Lung (tissue), 11 donors: ENCODE measurements at regions not wholly inside any gene's neighbourhood (a gene's known extent, or its start where the extent isn't known, plus 50 kb on each side); places are given as distances from the start of the nearest gene placed in this dataset.

Experiments used
- ATAC-seq: fragments of 200-7000 bp; cut with Tn5 transposase; one replicate; pipeline ENCODE4 v1.9.1; 2020; ENCODE audit warnings: moderate number of reproducible peaks; ENCODE audit not compliant: insufficient read depth, low FRiP score
- DNase-seq, 3 donors: peaks; one replicate each; pipeline ENCODE4 v3.0.0-alpha.2; 2013 to 2017
- H3K27ac ChIP-seq, 2 donors: one replicate each; pipeline ENCODE4 v1.5.1; 2013; ENCODE audit warnings: mild to moderate bottlenecking in 2 of 2, moderate library complexity in 2 of 2, control low read depth in 1 of 2, inconsistent platforms in 1 of 2, low read depth in 1 of 2, low read length in 1 of 2
- H3K27me3 ChIP-seq, 3 donors: one replicate each; pipeline ENCODE4 v1.5.1; 2013; ENCODE audit warnings: low read length in 2 of 3; ENCODE audit not compliant: control insufficient read depth in 3 of 3, insufficient read depth in 3 of 3
- H3K36me3 ChIP-seq, 4 donors: one replicate each; pipeline ENCODE4 v1.5.1; 2013; ENCODE audit warnings: low read length in 4 of 4, mild to moderate bottlenecking in 1 of 4, moderate library complexity in 1 of 4; ENCODE audit not compliant: control insufficient read depth in 4 of 4, insufficient read depth in 4 of 4
- H3K4me1 ChIP-seq, 5 donors: one replicate each; pipeline ENCODE4 v1.5.1; 2013; ENCODE audit warnings: low read length in 5 of 5, mild to moderate bottlenecking in 2 of 5, moderate library complexity in 1 of 5; ENCODE audit not compliant: control insufficient read depth in 5 of 5, insufficient read depth in 5 of 5
- H3K4me3 ChIP-seq: one replicate; pipeline ENCODE4 v1.5.1; 2013; ENCODE audit warnings: mild to moderate bottlenecking, control low read depth, moderate library complexity
- H3K9ac ChIP-seq, 2 donors: one replicate each; pipeline ENCODE4 v1.5.1; 2013; ENCODE audit warnings: low read length in 2 of 2, control low read depth in 1 of 2; ENCODE audit not compliant: insufficient read depth in 1 of 2
- H3K9me3 ChIP-seq, 4 donors: one replicate each; pipeline ENCODE4 v1.5.1; 2013; ENCODE audit warnings: low read length in 3 of 4, mild to moderate bottlenecking in 1 of 4, moderate library complexity in 1 of 4; ENCODE audit not compliant: control insufficient read depth in 4 of 4, insufficient read depth in 3 of 4
- WGBS, 2 donors: extraction: QIAGEN DNeasy Blood & Tissue Kit; methylation state at CpG; one replicate each; pipeline ENCODE4 v1.1.7; 2013; 5-methylcytosine and 5-hydroxymethylcytosine counted together
- TF ChIP-seq, protein P1 (sequence below): IDR thresholded peaks from 2 replicates; pipeline ENCODE4 v1.5.1; 2012; ENCODE audit warnings: mild to moderate bottlenecking; ENCODE audit errors: control extremely low read depth, extremely low read depth
- donor health status: control.
- donor health status: control.
- donor health status: Bipolar disorder and iron deficiency.
- donor health status: healthy.
- donor health status: DM: yes; HTN: yes; CAD: no.

DNA sequence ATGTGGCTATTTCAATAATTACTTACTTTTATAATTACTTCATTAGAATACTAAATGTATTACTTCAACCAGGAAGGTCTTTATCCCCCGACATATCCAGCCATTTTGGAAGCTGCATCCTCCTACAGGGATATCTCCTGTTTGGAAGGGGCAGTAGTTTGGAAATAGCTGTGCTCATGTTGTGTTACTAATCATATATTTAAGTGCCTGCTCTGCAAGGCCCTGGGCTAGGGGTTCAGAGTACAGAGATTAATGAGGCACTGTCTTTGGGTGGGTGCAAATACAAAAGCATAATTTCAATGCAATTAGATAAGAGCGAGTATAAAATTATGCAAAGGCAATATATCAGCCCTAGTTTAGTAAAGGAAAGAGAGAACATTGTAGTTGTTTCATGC, 146.3 kb upstream of the RARB start:
- no peak overlapping the region for H3K4me3 ChIP-seq
- DNase-seq = no peak
- TF ChIP-seq, protein P1, sequence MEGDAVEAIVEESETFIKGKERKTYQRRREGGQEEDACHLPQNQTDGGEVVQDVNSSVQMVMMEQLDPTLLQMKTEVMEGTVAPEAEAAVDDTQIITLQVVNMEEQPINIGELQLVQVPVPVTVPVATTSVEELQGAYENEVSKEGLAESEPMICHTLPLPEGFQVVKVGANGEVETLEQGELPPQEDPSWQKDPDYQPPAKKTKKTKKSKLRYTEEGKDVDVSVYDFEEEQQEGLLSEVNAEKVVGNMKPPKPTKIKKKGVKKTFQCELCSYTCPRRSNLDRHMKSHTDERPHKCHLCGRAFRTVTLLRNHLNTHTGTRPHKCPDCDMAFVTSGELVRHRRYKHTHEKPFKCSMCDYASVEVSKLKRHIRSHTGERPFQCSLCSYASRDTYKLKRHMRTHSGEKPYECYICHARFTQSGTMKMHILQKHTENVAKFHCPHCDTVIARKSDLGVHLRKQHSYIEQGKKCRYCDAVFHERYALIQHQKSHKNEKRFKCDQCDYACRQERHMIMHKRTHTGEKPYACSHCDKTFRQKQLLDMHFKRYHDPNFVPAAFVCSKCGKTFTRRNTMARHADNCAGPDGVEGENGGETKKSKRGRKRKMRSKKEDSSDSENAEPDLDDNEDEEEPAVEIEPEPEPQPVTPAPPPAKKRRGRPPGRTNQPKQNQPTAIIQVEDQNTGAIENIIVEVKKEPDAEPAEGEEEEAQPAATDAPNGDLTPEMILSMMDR = no peak
- WGBS, 2 donors = 97 to 98% methylated on average over 2 of the region's 2 CpGs
- no peaks in the 10 kb centered on the region for H3K36me3 ChIP-seq
- no peaks in the 10 kb centered on the region for H3K4me1 ChIP-seq
- no peaks in the 10 kb centered on the region for H3K27me3 ChIP-seq
- no peak overlapping the region for H3K27ac ChIP-seq
- no peaks in the 10 kb centered on the region for H3K9me3 ChIP-seq
- ATAC-seq = no peak
- no peak overlapping the region for H3K9ac ChIP-seq

DNA sequence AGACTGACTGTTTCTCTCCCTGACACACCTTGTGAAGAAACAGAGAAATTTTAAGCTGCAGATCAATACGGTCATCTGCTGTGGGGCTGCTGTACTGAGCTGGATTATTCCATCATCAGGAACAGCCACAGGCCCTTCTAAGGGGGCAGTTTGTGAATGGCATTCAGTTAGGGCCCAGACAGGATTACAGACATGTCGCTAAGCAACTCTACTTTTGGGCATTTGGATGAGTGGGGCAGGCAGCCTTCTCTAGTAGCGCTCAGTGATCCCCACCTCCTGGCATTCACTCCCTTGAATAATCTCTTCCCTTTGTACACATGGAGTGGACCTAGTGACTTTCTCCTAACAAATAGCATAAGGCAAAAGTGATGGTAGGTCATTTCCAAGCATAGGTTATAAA, 144.4 kb upstream of the RARB start:
- H3K27me3 ChIP-seq = no peaks in the 10 kb centered on the region
- ATAC-seq = no peak
- H3K36me3 ChIP-seq = no peaks in the 10 kb centered on the region
- H3K9me3 ChIP-seq = no peaks in the 10 kb centered on the region
- H3K4me1 ChIP-seq = no peaks in the 10 kb centered on the region
- 91 to 95% methylated on average over 3 of the region's 3 CpGs for WGBS, 2 donors
- no peak overlapping the region for H3K27ac ChIP-seq
- H3K9ac ChIP-seq = no peak overlapping the region
- TF ChIP-seq, protein P1 = no peak
- no peak overlapping the region for H3K4me3 ChIP-seq
- no peak for DNase-seq

DNA sequence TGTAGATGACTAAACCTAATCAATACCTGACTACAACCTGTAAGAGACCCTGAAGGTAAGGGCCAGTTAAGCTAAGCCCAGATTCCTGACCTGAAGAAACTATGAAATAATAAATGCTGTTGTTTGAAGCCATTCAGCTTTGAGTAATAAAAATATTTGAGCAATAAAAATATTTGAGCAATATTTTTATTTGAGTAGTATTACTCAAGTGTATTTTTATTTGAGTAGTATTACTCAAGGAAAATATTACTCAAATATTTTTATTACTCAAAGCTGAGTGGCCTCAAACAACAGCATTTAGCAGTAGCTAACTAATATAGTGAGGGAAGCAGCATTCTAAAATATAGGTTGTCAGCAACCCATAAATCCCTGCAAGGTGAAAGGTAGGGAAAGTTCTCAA, 143.8 kb upstream of the RARB start:
- TF ChIP-seq, protein P1 = no peak
- no peak overlapping the region for H3K4me3 ChIP-seq
- no peak for ATAC-seq
- no peak overlapping the region for H3K27ac ChIP-seq
- no peaks in the 10 kb centered on the region for H3K9me3 ChIP-seq
- H3K36me3 ChIP-seq = no peaks in the 10 kb centered on the region
- no peak overlapping the region for H3K9ac ChIP-seq
- DNase-seq = no peak
- no peaks in the 10 kb centered on the region for H3K4me1 ChIP-seq
- H3K27me3 ChIP-seq = no peaks in the 10 kb centered on the region

DNA sequence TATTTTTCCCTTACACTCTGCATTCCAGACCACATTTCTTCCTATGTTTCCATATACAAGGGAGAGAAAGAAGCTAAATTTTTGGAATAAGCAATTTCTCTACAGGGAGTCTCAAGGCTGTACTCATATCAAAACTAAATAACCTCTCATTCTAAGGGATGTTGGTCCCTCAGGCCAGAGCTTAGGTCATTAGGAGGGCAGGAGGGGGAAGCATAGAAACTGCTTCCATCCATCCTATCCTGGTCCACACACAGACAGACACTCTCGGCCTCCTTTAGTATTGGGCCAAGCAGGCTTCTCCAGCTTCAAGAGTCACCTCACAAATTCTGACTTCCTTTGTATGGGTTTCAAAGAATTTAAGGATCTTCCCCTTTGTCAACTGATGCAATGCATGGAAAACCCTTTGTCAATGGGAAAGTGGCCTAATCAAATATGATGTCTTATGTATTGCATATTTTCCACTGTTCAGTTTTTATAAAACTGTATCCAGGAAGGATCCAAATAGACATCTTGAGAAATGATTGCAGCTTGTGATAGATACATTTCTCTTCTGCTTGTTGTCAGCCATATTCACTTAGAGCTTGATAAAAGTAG, 140.7 kb upstream of the RARB start:
- Histone ChIP-seq H3K36me3 (no peaks in the 10 kb centered on the region), H3K27me3 (no peaks in the 10 kb centered on the region), H3K9ac (no peak overlapping the region), H3K4me3 (no peak overlapping the region), H3K9me3 (no peaks in the 10 kb centered on the region), H3K27ac (no peak overlapping the region), H3K4me1 (peaks cover 0 to 8% (median 0%) of the 10 kb centered on the region in 5 donors)
- WGBS, 2 donors = 89 to 96% methylated on average over 1 of the region's 1 CpG
- DNase-seq (no peak), ATAC-seq (no peak)
- TF ChIP-seq, protein P1 = no peak
